Non-pigmented ciliary epithelial cell (primary cell): ENCODE measurements at regions not wholly inside any gene's neighbourhood (a gene's known extent, or its start where the extent isn't known, plus 50 kb on each side); places are given as distances from the start of the nearest gene placed in this dataset.

ENCODE experiments used
- DNase-seq: peaks from one replicate; pipeline ENCODE4 v3.0.0-alpha.2; 2010; ENCODE audit warnings: low read depth

DNA sequence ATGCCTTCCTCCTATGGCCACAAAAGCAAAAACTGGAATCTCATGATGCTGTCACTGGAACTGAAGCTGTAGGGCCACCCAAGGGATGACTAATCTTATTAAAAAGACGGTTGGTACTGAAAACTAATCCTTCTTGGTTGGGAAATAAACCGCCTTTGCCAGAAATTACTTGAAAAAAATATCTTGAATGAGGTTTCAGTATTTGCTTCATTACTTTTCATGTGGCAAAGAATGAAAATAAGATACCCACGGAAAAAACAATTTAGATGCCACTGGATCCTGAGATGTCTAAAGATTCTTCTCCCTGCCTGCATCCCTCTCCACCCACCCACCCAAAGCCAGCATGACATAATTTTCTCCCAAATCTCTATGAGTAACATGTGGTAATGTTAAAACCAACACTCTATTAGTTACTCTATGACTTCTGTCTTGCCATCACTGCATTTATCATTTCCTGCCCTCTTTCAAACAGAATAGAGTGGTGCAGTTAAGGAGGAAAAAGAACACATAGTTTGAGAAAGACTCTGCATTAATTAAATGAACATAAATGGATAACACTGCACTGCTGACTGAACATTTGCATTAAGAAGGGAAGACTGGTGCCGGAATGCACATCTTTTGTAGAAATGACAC is 111.8 kb upstream of the DPH6 start:
- DNase-seq, result no peak

DNA sequence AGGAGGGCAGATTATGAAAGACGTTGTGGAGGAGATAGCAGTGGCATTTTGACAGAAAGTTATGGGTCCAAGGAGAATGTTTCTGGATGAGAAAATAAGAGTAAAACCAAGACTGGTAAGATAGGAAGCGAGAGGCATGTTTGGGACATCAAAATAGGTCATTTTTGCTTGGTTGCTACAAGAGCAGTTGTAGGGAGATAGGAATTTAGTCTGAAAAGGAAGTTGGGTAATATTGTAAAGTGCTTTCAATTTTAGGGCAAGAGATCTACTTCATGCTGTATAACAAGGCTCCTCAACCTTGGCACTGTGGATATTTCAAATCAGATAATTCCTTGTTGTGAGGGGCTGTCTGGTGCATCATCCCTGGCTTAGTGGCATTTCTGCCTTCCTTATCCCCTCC is 118.0 kb upstream of the DPH6 start:
- no peak for DNase-seq

- DNase-seq, result no peak
These were observed 120.1 kb upstream of the DPH6 start for GRCh38 chr15:35665896-35666536.

GRCh38 chr15:35667908-35668307 is 121.9 kb upstream of the DPH6 start:
- DNase-seq, result no peak

GRCh38 chr15:35669021-35669420 is 123.1 kb upstream of the DPH6 start:
- no peak for DNase-seq

DNA sequence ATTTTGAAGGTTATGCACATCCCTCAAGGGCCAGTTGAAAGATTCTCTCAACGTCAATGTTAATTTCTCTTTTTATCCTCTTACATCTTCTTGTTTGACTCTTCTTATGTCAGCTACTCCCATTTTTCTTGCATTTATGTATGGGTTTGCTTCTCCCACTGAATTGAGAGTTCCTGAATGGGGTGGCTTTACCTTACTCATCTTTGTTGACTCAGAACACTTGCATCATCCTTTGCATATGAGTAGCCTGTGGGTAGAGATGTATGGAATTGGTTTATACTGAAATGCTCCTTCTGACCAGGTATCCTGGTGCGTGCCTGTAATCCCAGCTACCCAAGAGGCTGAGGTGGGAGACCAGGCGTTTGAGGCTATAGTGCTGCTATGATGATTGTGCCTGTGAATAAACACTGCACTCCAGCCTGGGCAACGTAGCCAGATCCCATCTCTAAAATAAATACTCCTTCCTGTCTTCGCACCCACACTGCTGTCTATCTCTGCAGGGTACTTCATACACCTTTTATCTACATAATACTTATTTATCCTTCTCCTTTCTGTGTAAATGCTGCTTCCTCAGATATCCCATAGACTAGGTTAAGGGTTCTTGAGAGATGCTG is 123.6 kb upstream of the DPH6 start:
- no peak for DNase-seq

DNA sequence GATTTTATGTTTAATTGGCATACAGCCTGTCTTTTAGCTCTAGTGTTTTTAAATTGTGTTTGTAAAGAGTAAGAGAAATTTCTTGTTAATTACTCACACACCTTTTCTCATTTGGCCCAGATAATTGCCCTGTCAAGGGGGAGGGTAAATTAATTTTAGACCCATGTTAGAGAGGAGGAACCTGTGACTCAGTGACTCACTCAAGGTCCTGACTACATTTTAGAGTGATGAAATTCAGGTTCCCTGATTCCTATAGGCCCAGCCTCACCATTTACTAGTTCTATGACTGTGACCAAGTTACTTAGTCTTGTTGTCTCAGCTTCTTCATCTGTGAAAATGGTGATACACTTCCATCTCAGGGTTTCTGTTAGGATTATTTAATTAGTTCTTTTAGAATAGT is 125.2 kb upstream of the DPH6 start:
- DNase-seq, result no peak

DNA sequence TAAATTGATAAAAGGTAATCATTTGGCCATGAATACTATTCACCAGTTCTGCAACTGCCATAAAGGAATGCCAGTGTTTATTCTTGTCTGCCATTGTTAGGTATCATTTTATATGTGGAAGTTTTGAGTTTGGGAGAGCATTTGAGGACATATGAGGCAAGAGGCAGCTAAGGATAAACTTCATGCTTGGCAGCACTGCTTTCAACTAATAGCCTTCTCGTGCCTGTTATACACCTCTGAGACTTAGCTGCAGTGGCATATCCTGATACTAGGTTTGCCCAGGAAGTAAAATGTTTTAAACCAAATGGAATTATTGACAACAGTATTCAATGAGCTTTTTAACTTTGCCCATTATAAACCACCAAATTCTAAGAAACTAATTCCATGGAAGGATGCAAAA is 126.0 kb upstream of the DPH6 start:
- no peak for DNase-seq

- DNase-seq, result no peak
These were observed 127.2 kb upstream of the DPH6 start for GRCh38 chr15:35673093-35673684.

- no peak for DNase-seq
These were observed 129.2 kb upstream of the DPH6 start for GRCh38 chr15:35674873-35675781.

DNA sequence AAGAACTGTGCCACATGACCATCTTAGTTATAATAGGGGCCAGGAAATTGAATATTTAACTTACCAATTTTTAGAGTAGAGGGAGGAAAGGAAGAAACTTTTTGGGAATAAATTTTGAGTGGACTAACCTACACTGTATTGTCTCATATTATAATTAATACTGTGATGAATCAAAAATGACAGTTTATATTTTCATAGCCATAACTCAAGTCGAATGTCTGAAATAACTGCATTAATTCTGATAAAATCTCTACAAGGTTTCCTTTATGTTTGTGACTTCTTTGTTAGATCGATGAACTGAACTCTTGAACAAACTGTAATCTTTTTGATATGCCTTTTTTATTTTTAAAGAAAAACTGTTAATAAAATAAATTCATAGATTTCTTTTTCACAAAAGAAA is 132.8 kb upstream of the DPH6 start:
- DNase-seq, result no peak

DNA sequence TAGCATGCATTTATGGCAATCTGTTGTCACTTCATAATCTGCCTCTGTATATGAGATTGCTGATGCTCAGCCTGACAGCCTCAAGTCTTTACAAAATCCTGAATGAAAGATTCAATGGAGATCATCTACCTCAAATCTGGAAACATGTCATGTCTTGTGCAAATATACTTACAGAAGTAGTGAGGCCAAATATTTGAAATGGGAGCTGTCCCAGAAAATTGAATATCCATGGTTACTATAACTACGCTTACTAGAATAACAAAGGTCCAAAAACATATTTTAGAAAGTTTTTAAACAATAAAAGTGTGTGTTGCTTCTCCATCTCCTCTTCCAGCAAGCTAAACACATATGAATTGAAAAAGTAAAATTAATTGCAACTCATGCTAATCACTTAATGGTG is 133.2 kb upstream of the DPH6 start:
- DNase-seq, result no peak

DNA sequence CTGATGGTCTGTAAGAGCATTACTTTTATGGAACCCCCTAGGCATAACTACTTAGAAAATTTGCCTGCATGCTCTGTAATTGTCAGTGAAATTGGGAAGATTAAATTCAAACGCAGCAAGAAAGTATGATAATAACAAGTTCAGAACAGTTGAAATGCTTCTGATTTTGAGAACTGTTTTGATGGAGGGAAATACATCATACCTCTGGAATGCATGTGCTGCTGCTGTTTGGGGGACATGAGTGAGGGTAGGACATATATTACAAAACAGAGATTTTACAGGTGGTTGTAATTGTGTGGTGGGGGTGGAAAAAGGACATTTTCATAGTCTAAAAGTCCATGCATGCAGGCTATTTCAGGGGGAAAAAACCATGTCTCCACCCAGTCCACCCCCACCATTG is 135.0 kb upstream of the DPH6 start:
- no peak for DNase-seq

DNA sequence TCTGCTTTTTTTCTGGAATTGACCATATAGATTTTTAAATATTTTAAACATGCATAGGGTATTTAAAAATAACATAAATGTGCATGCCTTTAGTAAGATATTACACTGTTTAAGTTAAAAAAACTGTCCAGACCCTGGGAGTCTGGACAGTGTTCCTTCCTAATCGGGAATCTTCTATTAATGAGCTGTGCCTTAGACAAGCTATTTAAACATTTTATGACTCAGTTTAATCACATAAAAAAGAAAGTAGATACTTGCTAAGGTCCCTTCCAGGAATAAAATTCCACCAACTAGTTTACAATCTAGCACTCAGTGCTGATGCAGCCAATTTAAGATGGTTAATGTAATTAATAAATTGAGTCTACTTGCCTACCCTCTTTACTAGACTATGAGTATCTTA is 140.4 kb upstream of the DPH6 start:
- DNase-seq, result no peak

GRCh38 chr15:35689266-35689665 is 143.3 kb upstream of the DPH6 start:
- DNase-seq, result no peak

GRCh38 chr15:35690089-35690488 is 144.1 kb upstream of the DPH6 start:
- DNase-seq, result no peak

GRCh38 chr15:35690698-35691116 is 144.7 kb upstream of the DPH6 start:
- peak; percentile 95 for DNase-seq

DNA sequence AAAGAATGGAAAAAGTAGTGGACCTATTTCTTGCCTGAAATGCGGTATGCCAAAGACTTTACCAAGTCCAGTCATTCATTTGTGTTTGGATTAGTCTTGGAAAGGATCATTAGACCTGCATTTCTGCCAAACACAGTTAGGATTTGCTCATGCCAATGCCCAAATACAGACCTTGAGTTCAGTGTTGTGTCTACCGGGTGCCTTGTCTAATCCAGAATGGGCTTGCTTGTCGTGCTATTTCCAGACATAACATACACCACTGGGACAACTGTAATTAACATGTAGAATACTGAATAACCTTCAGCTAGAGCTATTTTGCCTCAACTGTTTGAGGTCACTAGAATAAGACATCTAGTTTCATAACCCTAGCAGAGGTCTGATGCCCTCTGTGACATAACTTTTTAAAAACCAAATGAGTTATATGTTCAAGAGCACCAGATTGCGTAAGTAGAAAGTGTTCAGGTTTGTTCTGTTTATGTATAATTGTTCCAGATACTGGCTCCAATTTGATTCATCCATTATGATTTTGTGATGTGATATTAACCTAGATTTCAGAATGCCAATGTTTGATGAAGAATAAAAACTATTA is 145.3 kb upstream of the DPH6 start:
- DNase-seq, result no peak

- DNase-seq, result no peak
These were observed 146.2 kb upstream of the DPH6 start for GRCh38 chr15:35691891-35692867.

GRCh38 chr15:35693286-35693685 is 147.3 kb upstream of the DPH6 start:
- DNase-seq, result no peak

DNA sequence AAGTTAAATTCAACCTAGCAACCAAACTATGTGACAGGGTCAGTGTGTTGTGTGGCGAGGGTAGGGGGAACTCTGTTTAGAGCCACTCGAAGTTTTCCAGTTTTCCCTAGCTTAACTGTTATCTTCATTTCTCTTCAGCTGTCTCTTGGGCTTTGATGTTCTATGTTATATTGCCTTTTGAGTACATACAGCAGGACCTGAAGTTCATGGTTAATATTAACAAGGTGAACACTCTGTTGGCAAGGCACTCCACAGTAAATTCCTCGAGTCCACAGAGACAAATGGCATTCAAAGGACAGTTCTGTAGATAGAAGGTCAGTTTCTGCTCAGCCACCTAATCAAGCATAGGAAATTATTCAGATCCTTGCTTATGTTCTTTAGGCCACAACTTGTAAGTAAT is 147.9 kb upstream of the DPH6 start:
- no peak for DNase-seq
